Amniotic stem cell (primary cell): ENCODE measurements at regions not wholly inside any gene's neighbourhood (a gene's known extent, or its start where the extent isn't known, plus 50 kb on each side); places are given as distances from the start of the nearest gene placed in this dataset.

Source experiments
- DNase-seq: peaks from one replicate; lab custom pipeline; 2025; lab: John Stamatoyannopoulos, UW

GRCh38 chrX:125003746-125004446 is 315.8 kb upstream of the TEX13C start:
- DNase-seq: no peak

- DNase-seq: no peak
These were observed 314.9 kb upstream of the TEX13C start for GRCh38 chrX:125004799-125005198.

GRCh38 chrX:125005863-125006262 is 313.8 kb upstream of the TEX13C start:
- no peak for DNase-seq

GRCh38 chrX:125006704-125007103 is 313.0 kb upstream of the TEX13C start:
- no peak for DNase-seq

GRCh38 chrX:125012585-125012984 is 307.1 kb upstream of the TEX13C start:
- DNase-seq: no peak

- no peak for DNase-seq
These were observed 290.5 kb upstream of the TEX13C start for GRCh38 chrX:125029131-125029530.
